GM12865 (cell line): ENCODE measurements at regions not wholly inside any gene's neighbourhood (a gene's known extent, or its start where the extent isn't known, plus 50 kb on each side); places are given as distances from the start of the nearest gene placed in this dataset.
A peak's percentile ranks its signal among the peaks of the same experiment; 100 is the strongest.

Experiments used
- DNase-seq: peaks from one replicate; pipeline ENCODE4 v3.0.0; 2010; ENCODE audit warnings: low read depth
- H3K4me3 ChIP-seq: 2 replicates; pipeline ENCODE4 v1.5.1; 2011; ENCODE audit warnings: mild to moderate bottlenecking, low read depth, low read length, control low read depth
- CTCF ChIP-seq: IDR thresholded peaks from 2 replicates; pipeline ENCODE4 v1.5.1; 2011; ENCODE audit warnings: low read length, control low read depth, low read depth, inconsistent platforms; ENCODE audit not compliant: insufficient read depth; ENCODE audit errors: missing control alignments

- no peak for TF ChIP-seq CTCF
- no peak overlapping the region for H3K4me3 ChIP-seq
- DNase-seq: peak; percentile 65
Observed at GRCh38 chr6:11414176-11414963, 123.2 kb upstream of the TMEM170B start.

- TF ChIP-seq CTCF: no peak
- DNase-seq: no peak
- no peak overlapping the region for H3K4me3 ChIP-seq
Observed at GRCh38 chr6:11413728-11414127, 123.8 kb upstream of the TMEM170B start.

GRCh38 chr6:11413117-11413687, 124.3 kb upstream of the TMEM170B start:
- TF ChIP-seq CTCF: peak; percentile 7
- H3K4me3 ChIP-seq: no peak overlapping the region
- DNase-seq: peak; percentile 48

- no peak overlapping the region for H3K4me3 ChIP-seq
- DNase-seq: no peak
- TF ChIP-seq CTCF: no peak
Observed at GRCh38 chr6:11412616-11413015, 124.9 kb upstream of the TMEM170B start.

DNA sequence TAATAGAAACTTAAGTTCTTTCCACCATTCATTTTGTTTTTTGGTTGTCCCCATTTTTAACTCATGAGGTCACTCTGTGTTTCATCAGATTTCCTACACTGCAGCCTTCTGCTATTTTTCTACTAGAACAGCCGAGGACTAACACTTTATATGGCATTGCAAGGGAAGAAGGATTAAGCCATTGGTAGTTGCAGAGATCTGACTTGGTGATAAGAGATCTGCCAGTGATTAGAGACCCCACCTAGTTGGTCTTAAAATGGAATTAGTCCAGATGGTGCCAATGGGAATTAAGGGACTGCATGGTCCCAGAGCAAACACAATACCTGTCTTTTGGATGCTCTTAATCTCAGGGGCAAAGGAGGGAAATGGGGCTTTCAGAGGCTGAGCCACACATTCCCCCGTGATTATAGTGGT, 125.5 kb upstream of the TMEM170B start:
- no peak for TF ChIP-seq CTCF
- H3K4me3 ChIP-seq: no peak overlapping the region
- DNase-seq: no peak

DNA sequence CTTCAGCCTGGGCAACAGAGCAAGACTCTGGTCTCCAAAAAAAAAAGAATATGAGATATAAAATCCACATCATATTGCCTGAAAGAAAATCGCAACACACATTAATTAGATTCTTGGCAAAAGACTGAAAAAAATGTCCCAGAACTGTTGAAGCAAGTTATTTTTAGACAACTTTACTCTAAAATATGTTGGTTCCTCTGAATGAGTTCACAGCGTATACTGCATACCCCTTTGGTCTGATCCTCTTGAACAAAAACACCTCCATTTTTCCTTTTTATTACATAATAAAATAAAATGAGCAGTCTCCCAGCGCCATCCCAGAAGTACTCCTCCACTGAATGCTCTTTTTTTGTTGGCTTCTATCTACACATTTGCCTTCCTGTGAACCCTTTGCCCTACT, 126.0 kb upstream of the TMEM170B start:
- no peak overlapping the region for H3K4me3 ChIP-seq
- DNase-seq: no peak
- TF ChIP-seq CTCF: no peak
